ENCODE measurements at regions not wholly inside any gene's neighbourhood (a gene's known extent, or its start where the extent isn't known, plus 50 kb on each side); places are given as distances from the start of the nearest gene placed in this dataset.

- FAIRE-seq (no peak), DNase-seq (no peak)
- Histone ChIP-seq H3K27ac (ENCODE audit: low read depth in 2 of 2, low read length in 2 of 2) (no peak overlapping the region), H3K36me3 (ENCODE audit: control insufficient read depth in 2 of 3, insufficient read depth in 3 of 3, low read length in 3 of 3) (no peaks in the 10 kb centered on the region), H3K27me3 (ENCODE audit: control insufficient read depth, insufficient read depth, low read length) (no peaks in the 10 kb centered on the region), H3K4me1 (ENCODE audit: control insufficient read depth in 2 of 3, insufficient read depth in 2 of 3, low read depth in 1 of 3, low read length in 3 of 3) (no peaks in the 10 kb centered on the region), H3K4me3 (ENCODE audit: low read length in 3 of 3) (no peak overlapping the region), H3K9ac (ENCODE audit: low read length in 3 of 3) (no peak overlapping the region), H3K9me3 (ENCODE audit: control insufficient read depth in 2 of 3, insufficient read depth in 1 of 3, low read length in 3 of 3) (no peaks in the 10 kb centered on the region)
- intact Hi-C loops (cut with DNase I): no loop called here
- TF ChIP-seq, protein P1, sequence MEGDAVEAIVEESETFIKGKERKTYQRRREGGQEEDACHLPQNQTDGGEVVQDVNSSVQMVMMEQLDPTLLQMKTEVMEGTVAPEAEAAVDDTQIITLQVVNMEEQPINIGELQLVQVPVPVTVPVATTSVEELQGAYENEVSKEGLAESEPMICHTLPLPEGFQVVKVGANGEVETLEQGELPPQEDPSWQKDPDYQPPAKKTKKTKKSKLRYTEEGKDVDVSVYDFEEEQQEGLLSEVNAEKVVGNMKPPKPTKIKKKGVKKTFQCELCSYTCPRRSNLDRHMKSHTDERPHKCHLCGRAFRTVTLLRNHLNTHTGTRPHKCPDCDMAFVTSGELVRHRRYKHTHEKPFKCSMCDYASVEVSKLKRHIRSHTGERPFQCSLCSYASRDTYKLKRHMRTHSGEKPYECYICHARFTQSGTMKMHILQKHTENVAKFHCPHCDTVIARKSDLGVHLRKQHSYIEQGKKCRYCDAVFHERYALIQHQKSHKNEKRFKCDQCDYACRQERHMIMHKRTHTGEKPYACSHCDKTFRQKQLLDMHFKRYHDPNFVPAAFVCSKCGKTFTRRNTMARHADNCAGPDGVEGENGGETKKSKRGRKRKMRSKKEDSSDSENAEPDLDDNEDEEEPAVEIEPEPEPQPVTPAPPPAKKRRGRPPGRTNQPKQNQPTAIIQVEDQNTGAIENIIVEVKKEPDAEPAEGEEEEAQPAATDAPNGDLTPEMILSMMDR (IDR thresholded peaks at IDR 0.05; ENCODE audit: borderline replicate concordance, extremely low read depth, insufficient read depth): no peak
These were observed 908.4 kb upstream of the ADGRL4 start for GRCh38 chr1:79914896-79915295.

- Histone ChIP-seq H3K4me3 (ENCODE audit: low read length in 3 of 3) (no peak overlapping the region), H3K36me3 (ENCODE audit: control insufficient read depth in 2 of 3, insufficient read depth in 3 of 3, low read length in 3 of 3) (no peaks in the 10 kb centered on the region), H3K27ac (ENCODE audit: low read depth in 2 of 2, low read length in 2 of 2) (no peak overlapping the region), H3K9ac (ENCODE audit: low read length in 3 of 3) (no peak overlapping the region), H3K4me1 (ENCODE audit: control insufficient read depth in 2 of 3, insufficient read depth in 2 of 3, low read depth in 1 of 3, low read length in 3 of 3) (no peaks in the 10 kb centered on the region), H3K9me3 (ENCODE audit: control insufficient read depth in 2 of 3, insufficient read depth in 1 of 3, low read length in 3 of 3) (no peaks in the 10 kb centered on the region), H3K27me3 (ENCODE audit: control insufficient read depth, insufficient read depth, low read length) (no peaks in the 10 kb centered on the region)
- no peak for FAIRE-seq
- no peak for DNase-seq
- TF ChIP-seq, protein P1 (IDR thresholded peaks at IDR 0.05; ENCODE audit: borderline replicate concordance, extremely low read depth, insufficient read depth): no peak
- intact Hi-C loops (cut with DNase I): no loop called here
These were observed 906.3 kb upstream of the ADGRL4 start for GRCh38 chr1:79912813-79913212.

GRCh38 chr1:79903321-79903720 lies 896.8 kb upstream of the ADGRL4 start:
- Histone ChIP-seq H3K4me1 (ENCODE audit: control insufficient read depth in 2 of 3, insufficient read depth in 2 of 3, low read depth in 1 of 3, low read length in 3 of 3) (no peaks in the 10 kb centered on the region), H3K36me3 (ENCODE audit: control insufficient read depth in 2 of 3, insufficient read depth in 3 of 3, low read length in 3 of 3) (no peaks in the 10 kb centered on the region), H3K4me3 (ENCODE audit: low read length in 3 of 3) (no peak overlapping the region), H3K9me3 (ENCODE audit: control insufficient read depth in 2 of 3, insufficient read depth in 1 of 3, low read length in 3 of 3) (peaks cover 0 to 4% (median 2%) of the 10 kb centered on the region in 3 donors), H3K27ac (ENCODE audit: low read depth in 2 of 2, low read length in 2 of 2) (no peak overlapping the region), H3K9ac (ENCODE audit: low read length in 3 of 3) (no peak overlapping the region), H3K27me3 (ENCODE audit: control insufficient read depth, insufficient read depth, low read length) (no peaks in the 10 kb centered on the region)
- DNase-seq (peak in 1 of 5 donors; percentile 30), FAIRE-seq (no peak)
- intact Hi-C loops (cut with DNase I): no loop called here
- TF ChIP-seq, protein P1 (IDR thresholded peaks at IDR 0.05; ENCODE audit: borderline replicate concordance, extremely low read depth, insufficient read depth): no peak

DNA sequence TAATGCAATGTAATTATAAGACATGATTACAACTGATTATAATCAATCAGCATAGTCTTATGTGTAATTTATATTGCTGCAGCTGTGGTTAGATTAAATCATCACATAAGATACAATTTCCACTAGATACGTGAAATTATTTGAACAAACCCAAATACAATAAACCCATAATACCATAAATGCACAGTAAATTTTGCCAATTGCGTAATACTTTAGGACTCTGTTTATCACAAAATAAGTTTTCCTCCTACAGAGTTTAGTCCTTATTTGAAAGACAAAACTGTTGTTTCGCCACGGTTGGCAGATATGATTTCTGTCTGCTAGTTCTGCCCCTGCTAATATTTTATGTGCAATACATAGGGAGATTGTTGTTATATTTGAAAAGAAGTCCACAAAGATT lies 895.9 kb upstream of the ADGRL4 start:
- intact Hi-C loops (cut with DNase I): no loop called here
- Histone ChIP-seq H3K9ac (ENCODE audit: low read length in 3 of 3) (no peak overlapping the region), H3K27ac (ENCODE audit: low read depth in 2 of 2, low read length in 2 of 2) (no peak overlapping the region), H3K36me3 (ENCODE audit: control insufficient read depth in 2 of 3, insufficient read depth in 3 of 3, low read length in 3 of 3) (no peaks in the 10 kb centered on the region), H3K4me1 (ENCODE audit: control insufficient read depth in 2 of 3, insufficient read depth in 2 of 3, low read depth in 1 of 3, low read length in 3 of 3) (no peaks in the 10 kb centered on the region), H3K27me3 (ENCODE audit: control insufficient read depth, insufficient read depth, low read length) (no peaks in the 10 kb centered on the region), H3K9me3 (ENCODE audit: control insufficient read depth in 2 of 3, insufficient read depth in 1 of 3, low read length in 3 of 3) (peaks cover 0 to 4% (median 2%) of the 10 kb centered on the region in 3 donors), H3K4me3 (ENCODE audit: low read length in 3 of 3) (no peak overlapping the region)
- FAIRE-seq (no peak), DNase-seq (no peak)
- TF ChIP-seq, protein P1 (IDR thresholded peaks at IDR 0.05; ENCODE audit: borderline replicate concordance, extremely low read depth, insufficient read depth): no peak

Measured in kidney (tissue), 13 donors.